GM12873 (cell line): ENCODE measurements at regions not wholly inside any gene's neighbourhood (a gene's known extent, or its start where the extent isn't known, plus 50 kb on each side); places are given as distances from the start of the nearest gene placed in this dataset.

Source experiments
- CTCF ChIP-seq: IDR thresholded peaks from 2 replicates; pipeline ENCODE4 v1.5.1; 2012; ENCODE audit warnings: low read depth, mild to moderate bottlenecking, moderate library complexity, low read length, control low read depth; ENCODE audit not compliant: insufficient read depth; ENCODE audit errors: missing control alignments

DNA sequence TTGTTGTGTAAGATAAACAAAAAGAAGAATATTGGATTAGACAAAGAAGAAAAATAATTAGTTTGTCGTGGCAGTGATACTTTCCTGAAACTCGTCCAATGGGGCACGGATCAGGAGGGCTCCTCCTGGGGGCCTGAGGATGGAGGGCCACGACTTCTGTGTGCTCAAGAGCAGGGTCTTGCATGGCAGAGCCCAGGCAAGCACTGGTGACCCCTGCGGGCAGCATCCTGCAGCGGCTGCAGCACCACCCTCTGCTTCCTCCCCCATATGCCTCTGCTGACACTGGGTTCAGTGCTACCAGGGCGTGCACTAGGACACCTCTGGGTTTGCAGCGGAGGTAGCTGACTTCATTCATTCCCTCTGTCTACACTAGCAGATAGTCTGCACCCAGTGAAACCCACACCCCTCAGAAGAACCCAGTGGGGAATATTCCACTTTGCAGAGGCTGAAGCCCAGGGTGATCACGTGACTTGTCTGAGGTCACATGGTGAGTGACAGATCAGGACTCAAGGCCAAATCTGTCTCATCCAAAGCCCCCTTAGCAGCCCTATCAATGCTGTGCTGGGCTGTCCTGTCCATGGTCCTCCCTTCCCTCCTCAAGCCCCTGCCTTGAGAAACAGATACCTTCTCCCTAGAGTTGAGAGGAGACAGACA, 375.5 kb downstream of the TCERG1L start:
- no peak for TF ChIP-seq CTCF

- TF ChIP-seq CTCF: no peak
These were observed 374.7 kb downstream of the TCERG1L start for GRCh38 chr10:130936851-130937250.

DNA sequence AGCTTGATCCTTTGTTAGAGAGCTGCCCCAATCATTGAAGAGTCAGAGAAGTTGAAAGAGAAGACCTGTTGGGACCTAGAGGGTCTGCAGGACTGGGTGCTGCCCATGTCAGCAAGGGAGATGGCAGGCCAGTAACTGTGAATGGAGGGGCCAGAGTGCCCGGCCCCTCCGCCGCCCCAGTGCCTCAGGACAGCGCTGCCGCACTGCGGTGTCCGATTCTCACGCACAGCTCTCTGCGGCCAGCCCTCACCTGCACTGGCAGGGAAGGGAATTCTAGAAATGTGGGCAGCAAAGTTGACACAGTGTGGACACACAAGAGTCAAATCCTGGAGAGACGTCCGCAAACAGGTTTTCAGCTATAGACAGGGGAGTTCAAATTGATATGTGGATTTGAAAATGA, 373.5 kb downstream of the TCERG1L start:
- no peak for TF ChIP-seq CTCF

GRCh38 chr10:130941886-130942285, 369.6 kb downstream of the TCERG1L start:
- TF ChIP-seq CTCF: no peak

- no peak for TF ChIP-seq CTCF
These were observed 359.4 kb downstream of the TCERG1L start for GRCh38 chr10:130952086-130952485.

- TF ChIP-seq CTCF: no peak
These were observed 357.1 kb downstream of the TCERG1L start for GRCh38 chr10:130954326-130954905.

- no peak for TF ChIP-seq CTCF
These were observed 355.3 kb downstream of the TCERG1L start for GRCh38 chr10:130956251-130956650.
